ENCODE measurements at regions not wholly inside any gene's neighbourhood (a gene's known extent, or its start where the extent isn't known, plus 50 kb on each side); places are given as distances from the start of the nearest gene placed in this dataset.

GRCh38 chrX:110871839-110872238, 76.2 kb upstream of the CHRDL1 start:
- WGBS, 2 experiments (ENCODE audit: extremely low coverage in 2 of 2, insufficient read length in 1 of 2): no CpG with 5 or more reads among the region's 3 CpGs
- no peak overlapping the region for H3K23ac ChIP-seq (ENCODE audit: low read depth, low read length)
- ATAC-seq (ENCODE audit: low read depth): no peak
- H2AK9ac ChIP-seq (replicated peaks; ENCODE audit: low read depth, low read length, poor library complexity): no peak overlapping the region
- H3K9ac ChIP-seq (ENCODE audit: low read depth, low read length): no peak overlapping the region
- TF ChIP-seq MAZ (IDR thresholded peaks at IDR 0.05; ENCODE audit: borderline replicate concordance, low read depth, low read length) (no peak), BHLHE40 (IDR thresholded peaks at IDR 0.05; ENCODE audit: low read depth, low read length) (no peak), SMC3 (IDR thresholded peaks at IDR 0.05; ENCODE audit: low read depth, low read length) (no peak), NFE2L2 (IDR thresholded peaks at IDR 0.05; ENCODE audit: low read depth, low read length) (no peak), FOS (IDR thresholded peaks at IDR 0.05; ENCODE audit: low read depth, low read length) (no peak), MXI1 (IDR thresholded peaks at IDR 0.05; ENCODE audit: borderline replicate concordance, low read depth, low read length) (no peak), CHD1 (IDR thresholded peaks at IDR 0.05; ENCODE audit: low read depth, low read length) (no peak)
- TF ChIP-seq, protein P1, sequence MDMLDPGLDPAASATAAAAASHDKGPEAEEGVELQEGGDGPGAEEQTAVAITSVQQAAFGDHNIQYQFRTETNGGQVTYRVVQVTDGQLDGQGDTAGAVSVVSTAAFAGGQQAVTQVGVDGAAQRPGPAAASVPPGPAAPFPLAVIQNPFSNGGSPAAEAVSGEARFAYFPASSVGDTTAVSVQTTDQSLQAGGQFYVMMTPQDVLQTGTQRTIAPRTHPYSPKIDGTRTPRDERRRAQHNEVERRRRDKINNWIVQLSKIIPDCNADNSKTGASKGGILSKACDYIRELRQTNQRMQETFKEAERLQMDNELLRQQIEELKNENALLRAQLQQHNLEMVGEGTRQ (IDR thresholded peaks at IDR 0.05; ENCODE audit: low read depth, low read length): no peak
- TF ChIP-seq, protein P2, sequence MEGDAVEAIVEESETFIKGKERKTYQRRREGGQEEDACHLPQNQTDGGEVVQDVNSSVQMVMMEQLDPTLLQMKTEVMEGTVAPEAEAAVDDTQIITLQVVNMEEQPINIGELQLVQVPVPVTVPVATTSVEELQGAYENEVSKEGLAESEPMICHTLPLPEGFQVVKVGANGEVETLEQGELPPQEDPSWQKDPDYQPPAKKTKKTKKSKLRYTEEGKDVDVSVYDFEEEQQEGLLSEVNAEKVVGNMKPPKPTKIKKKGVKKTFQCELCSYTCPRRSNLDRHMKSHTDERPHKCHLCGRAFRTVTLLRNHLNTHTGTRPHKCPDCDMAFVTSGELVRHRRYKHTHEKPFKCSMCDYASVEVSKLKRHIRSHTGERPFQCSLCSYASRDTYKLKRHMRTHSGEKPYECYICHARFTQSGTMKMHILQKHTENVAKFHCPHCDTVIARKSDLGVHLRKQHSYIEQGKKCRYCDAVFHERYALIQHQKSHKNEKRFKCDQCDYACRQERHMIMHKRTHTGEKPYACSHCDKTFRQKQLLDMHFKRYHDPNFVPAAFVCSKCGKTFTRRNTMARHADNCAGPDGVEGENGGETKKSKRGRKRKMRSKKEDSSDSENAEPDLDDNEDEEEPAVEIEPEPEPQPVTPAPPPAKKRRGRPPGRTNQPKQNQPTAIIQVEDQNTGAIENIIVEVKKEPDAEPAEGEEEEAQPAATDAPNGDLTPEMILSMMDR (conservative IDR thresholded peaks at IDR 0.05; ENCODE audit: low read depth, low read length): no peak
- TF ChIP-seq, protein P3, sequence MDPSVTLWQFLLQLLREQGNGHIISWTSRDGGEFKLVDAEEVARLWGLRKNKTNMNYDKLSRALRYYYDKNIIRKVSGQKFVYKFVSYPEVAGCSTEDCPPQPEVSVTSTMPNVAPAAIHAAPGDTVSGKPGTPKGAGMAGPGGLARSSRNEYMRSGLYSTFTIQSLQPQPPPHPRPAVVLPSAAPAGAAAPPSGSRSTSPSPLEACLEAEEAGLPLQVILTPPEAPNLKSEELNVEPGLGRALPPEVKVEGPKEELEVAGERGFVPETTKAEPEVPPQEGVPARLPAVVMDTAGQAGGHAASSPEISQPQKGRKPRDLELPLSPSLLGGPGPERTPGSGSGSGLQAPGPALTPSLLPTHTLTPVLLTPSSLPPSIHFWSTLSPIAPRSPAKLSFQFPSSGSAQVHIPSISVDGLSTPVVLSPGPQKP (IDR thresholded peaks at IDR 0.05; ENCODE audit: borderline replicate concordance, low read depth, low read length): no peak
- no peak overlapping the region for H2BK20ac ChIP-seq (ENCODE audit: low read depth, low read length)
- no peak overlapping the region for H2AFZ ChIP-seq (replicated peaks; ENCODE audit: low read length, poor library complexity)
- dilution Hi-C loops (cut with HindIII; ENCODE audit: low sequenced_read_pairs, unreplicated experiment) (no loop called here), in situ Hi-C loops (cut with MboI; ENCODE audit: low sequenced_read_pairs) (no loop called here), intact Hi-C loops (cut with micrococcal nuclease) (no loop called here)
- no peaks in the 10 kb centered on the region for H4K20me1 ChIP-seq (ENCODE audit: insufficient read depth, low read length)
- H3K36me3 ChIP-seq (ENCODE audit: control insufficient read depth, insufficient read depth, low read length): no peaks in the 10 kb centered on the region
- no peaks in the 10 kb centered on the region for H3K9me1 ChIP-seq (ENCODE audit: insufficient read depth, low read length)
- no peak overlapping the region for H3K14ac ChIP-seq (replicated peaks; ENCODE audit: low read depth, low read length)
- H2BK120ac ChIP-seq (ENCODE audit: low read depth, low read length): no peak overlapping the region
- no peak overlapping the region for H3K4ac ChIP-seq (ENCODE audit: low read depth, low read length)
- H3K4me2 ChIP-seq (ENCODE audit: low read depth, low read length): no peak overlapping the region
- H3K56ac ChIP-seq (ENCODE audit: extremely low read depth, insufficient read depth, low read length): no peak overlapping the region
- no peaks in the 10 kb centered on the region for H3K79me1 ChIP-seq (ENCODE audit: low read depth in 1 of 2, low read length in 2 of 2)
- H4K5ac ChIP-seq (ENCODE audit: low read depth, low read length): no peak overlapping the region
- no peak overlapping the region for H4K8ac ChIP-seq (ENCODE audit: low read depth in 2 of 2, low read length in 2 of 2)
- no peaks in the 10 kb centered on the region for H3K4me1 ChIP-seq (ENCODE audit: control insufficient read depth, insufficient read depth, low read length)
- H2BK5ac ChIP-seq (ENCODE audit: low read depth, low read length, poor library complexity, severe bottlenecking): no peak overlapping the region
- no peaks in the 10 kb centered on the region for H3K9me3 ChIP-seq (ENCODE audit: control insufficient read depth, insufficient read depth, low read length)
- H2AK5ac ChIP-seq (ENCODE audit: low read depth, low read length): no peak overlapping the region
- no peak overlapping the region for H4K91ac ChIP-seq (ENCODE audit: insufficient read depth, low read depth, low read length)
- no peak overlapping the region for H3K4me3 ChIP-seq (ENCODE audit: insufficient read depth, low read depth, low read length)
- CTCF ChIA-PET: no interaction called here
- no TSS peak for BruUV-seq (replicated peaks)
- no peak overlapping the region for H3K27ac ChIP-seq (ENCODE audit: insufficient read depth, low read length)
- no peak overlapping the region for H2BK15ac ChIP-seq (ENCODE audit: low read depth, low read length)
- POLR2A ChIA-PET (ENCODE audit: unreplicated experiment): no interaction called here
- no peak for DNase-seq
- no peak overlapping the region for H3K18ac ChIP-seq (ENCODE audit: low read depth, low read length)
- 0 out of 2 replicates have a peak, but pooled peaks cover 2% of the 10 kb centered on the region for H3K27me3 ChIP-seq (ENCODE audit: control insufficient read depth, insufficient read depth, low read length)
